ENCODE measurements at regions not wholly inside any gene's neighbourhood (a gene's known extent, or its start where the extent isn't known, plus 50 kb on each side); places are given as distances from the start of the nearest gene placed in this dataset.

GRCh38 chr2:41527525-41528323 lies 520.1 kb upstream of the PKDCC start:
- CTCF ChIA-PET, result no interaction called here
- Histone ChIP-seq H3K4me1 (ENCODE audit: control insufficient read depth, insufficient read depth, low read length) (no peaks in the 10 kb centered on the region), H3K9me3 (replicated peaks; ENCODE audit: control insufficient read depth, insufficient read depth, low read length) (no peaks in the 10 kb centered on the region), H3K36me3 (ENCODE audit: control insufficient read depth in 2 of 2, insufficient read depth in 2 of 2, low read length in 1 of 2) (no peaks in the 10 kb centered on the region), H2AFZ (ENCODE audit: control insufficient read depth, low read depth, low read length) (no peak overlapping the region), H3K9ac (ENCODE audit: control insufficient read depth, insufficient read depth, low read length) (no peak overlapping the region), H3K27me3 (replicated peaks in 1 of 2; ENCODE audit: control insufficient read depth in 2 of 2, insufficient read depth in 2 of 2, low read length in 1 of 2) (no peaks in the 10 kb centered on the region), H3K4me2 (ENCODE audit: control insufficient read depth, insufficient read depth) (no peak overlapping the region), H4K20me1 (ENCODE audit: control insufficient read depth, insufficient read depth) (no peaks in the 10 kb centered on the region), H3K27ac (ENCODE audit: control insufficient read depth, insufficient read depth) (no peak overlapping the region), H3K4me3 (no peak overlapping the region), H3K79me2 (ENCODE audit: control insufficient read depth, insufficient read depth, low read length) (no peaks in the 10 kb centered on the region)
- RAD21 ChIA-PET (ENCODE audit: unreplicated experiment), result no interaction called here
- TF ChIP-seq CHD2 (IDR thresholded peaks at IDR 0.05; ENCODE audit: borderline replicate concordance, low read depth, low read length), result no peak
- TF ChIP-seq ZBTB33 (IDR thresholded peaks at IDR 0.05), result no peak
- TF ChIP-seq SREBF2 (IDR thresholded peaks at IDR 0.05; ENCODE audit: low read length), result no peak
- no peak for TF ChIP-seq RUNX3 (IDR thresholded peaks at IDR 0.05; ENCODE audit: low read length)
- no peak for TF ChIP-seq NFXL1 (IDR thresholded peaks at IDR 0.05; ENCODE audit: borderline replicate concordance)
- POLR2A ChIA-PET, result no interaction called here
- ATAC-seq (no peak), FAIRE-seq (no peak), DNase-seq (ENCODE audit: low read depth, low spot score) (no peak)
- WGBS (ENCODE audit: insufficient coverage, insufficient replicate concordance, low lambda C conversion rate, missing lambda C conversion rate), result 31% methylated on average over 6 of the region's 6 CpGs
- BruUV-seq (replicated peaks), result no TSS peak
- in situ Hi-C loops (cut with MboI), result no loop called here
- SMC1A ChIA-PET (ENCODE audit: uncharacterized antibody, unreplicated experiment), result no interaction called here
- intact Hi-C loops (cut with micrococcal nuclease; ENCODE audit: unreplicated experiment), result no loop called here

GRCh38 chr2:41535575-41535974 lies 512.2 kb upstream of the PKDCC start:
- RAD21 ChIA-PET (ENCODE audit: unreplicated experiment), result no interaction called here
- FAIRE-seq, result no peak
- H3K4me3 ChIP-seq, result no peak overlapping the region
- SMC1A ChIA-PET (ENCODE audit: uncharacterized antibody, unreplicated experiment), result interaction anchor here (0.7 kb wide), 1 partner anchor 14 kb away, joined by 3 read pairs; no protein-coding TSS in a partner anchor
- WGBS (ENCODE audit: insufficient coverage, insufficient replicate concordance, low lambda C conversion rate, missing lambda C conversion rate), result 19% methylated on average over 3 of the region's 3 CpGs
- BruUV-seq (replicated peaks), result no TSS peak
- H3K79me2 ChIP-seq (ENCODE audit: control insufficient read depth, insufficient read depth, low read length), result no peaks in the 10 kb centered on the region
- H3K9ac ChIP-seq (ENCODE audit: control insufficient read depth, insufficient read depth, low read length), result no peak overlapping the region
- CTCF ChIA-PET, result no interaction called here
- H3K4me1 ChIP-seq (ENCODE audit: control insufficient read depth, insufficient read depth, low read length), result no peaks in the 10 kb centered on the region
- no peak overlapping the region for H3K4me2 ChIP-seq (ENCODE audit: control insufficient read depth, insufficient read depth)
- no peak overlapping the region for H3K27ac ChIP-seq (ENCODE audit: control insufficient read depth, insufficient read depth)
- H4K20me1 ChIP-seq (ENCODE audit: control insufficient read depth, insufficient read depth), result no peaks in the 10 kb centered on the region
- DNase-seq (ENCODE audit: low read depth, low spot score), result no peak
- no peak overlapping the region for H2AFZ ChIP-seq (ENCODE audit: control insufficient read depth, low read depth, low read length)
- in situ Hi-C loops (cut with MboI), result no loop called here
- intact Hi-C loops (cut with micrococcal nuclease; ENCODE audit: unreplicated experiment), result no loop called here
- POLR2A ChIA-PET, result no interaction called here
- no peak for ATAC-seq
- H3K36me3 ChIP-seq (ENCODE audit: control insufficient read depth in 2 of 2, insufficient read depth in 2 of 2, low read length in 1 of 2), result no peaks in the 10 kb centered on the region
- no peaks in the 10 kb centered on the region for H3K27me3 ChIP-seq (replicated peaks in 1 of 2; ENCODE audit: control insufficient read depth in 2 of 2, insufficient read depth in 2 of 2, low read length in 1 of 2)
- no peaks in the 10 kb centered on the region; the same call in 2 of the 3 replicates for H3K9me3 ChIP-seq (replicated peaks; ENCODE audit: control insufficient read depth, insufficient read depth, low read length)
- TF ChIP-seq NKRF (conservative IDR thresholded peaks at IDR 0.05) (no peak), HCFC1 (IDR thresholded peaks at IDR 0.05; ENCODE audit: low read length) (no peak), SUZ12 (IDR thresholded peaks at IDR 0.05; ENCODE audit: unreplicated experiment) (no peak), SPI1 (IDR thresholded peaks at IDR 0.05; ENCODE audit: borderline replicate concordance, insufficient read depth, low read depth, low read length) (no peak), BCL3 (IDR thresholded peaks at IDR 0.05; ENCODE audit: borderline replicate concordance, insufficient read depth, low read depth, low read length, poor library complexity, severe bottlenecking) (no peak), BMI1 (IDR thresholded peaks at IDR 0.05; ENCODE audit: borderline replicate concordance) (no peak), STAT3 (IDR thresholded peaks at IDR 0.05; ENCODE audit: low read depth, low read length) (no peak)

Measured in GM12878 (cell line).